GM23338 (cell line): ENCODE measurements at regions not wholly inside any gene's neighbourhood (a gene's known extent, or its start where the extent isn't known, plus 50 kb on each side); places are given as distances from the start of the nearest gene placed in this dataset.

Source experiments
- ATAC-seq: fragments of 200-7000 bp; cut with Tn5 transposase; 3 replicates; pipeline ENCODE4 v1.9.1; 2020
- DNase-seq: peaks from one replicate; pipeline ENCODE4 v3.0.0-alpha.2; 2015; ENCODE audit warnings: low spot score
- H2AFZ ChIP-seq: fragments of 200-600 bp; sonication (generic); 2 replicates; pipeline ENCODE4 v1.8.0; 2016; ENCODE audit warnings: antibody characterized with exemption, mild to moderate bottlenecking, moderate library complexity
- H3F3A ChIP-seq: fragments of 200-600 bp; sonication (generic); replicated peaks from 2 replicates; pipeline ENCODE4 v1.8.0; 2017; ENCODE audit warnings: antibody characterized with exemption, mixed run types, low read depth
- H3K27ac ChIP-seq: fragments of 200-600 bp; sonication (generic); 2 replicates; pipeline ENCODE4 v1.6.1; 2016; ENCODE audit warnings: low read depth
- H3K27me3 ChIP-seq: fragments of 200-600 bp; sonication (generic); 2 replicates; pipeline ENCODE4 v1.8.0; 2016; ENCODE audit warnings: mild to moderate bottlenecking, mixed run types, moderate library complexity; ENCODE audit not compliant: insufficient read depth
- H3K36me3 ChIP-seq: fragments of 200-600 bp; sonication (generic); 2 replicates; pipeline ENCODE4 v1.8.0; 2016; ENCODE audit warnings: mild to moderate bottlenecking; ENCODE audit not compliant: insufficient read depth
- H3K4me1 ChIP-seq: fragments of 200-600 bp; sonication (generic); 2 replicates; pipeline ENCODE4 v1.8.0; 2016; ENCODE audit warnings: mild to moderate bottlenecking, moderate library complexity; ENCODE audit not compliant: insufficient read depth
- H3K4me2 ChIP-seq: fragments of 200-600 bp; sonication (generic); 2 replicates; pipeline ENCODE4 v1.7.1; 2017; ENCODE audit warnings: mixed run types
- H3K4me3 ChIP-seq: fragments of 200-600 bp; sonication (generic); 2 replicates; pipeline ENCODE4 v1.6.1; 2016; ENCODE audit warnings: mixed run types
- H3K79me2 ChIP-seq: fragments of 200-600 bp; sonication (generic); replicated peaks from 2 replicates; pipeline ENCODE4 v1.8.0; 2017; ENCODE audit warnings: mild to moderate bottlenecking; ENCODE audit not compliant: insufficient read depth
- H3K9me2 ChIP-seq: fragments of 200-600 bp; sonication (generic); 2 replicates; pipeline ENCODE4 v1.8.0; 2017; ENCODE audit not compliant: insufficient read depth
- H4K20me1 ChIP-seq: fragments of 200-600 bp; sonication (generic); replicated peaks from 2 replicates; pipeline ENCODE4 v1.8.0; 2017; ENCODE audit warnings: mild to moderate bottlenecking; ENCODE audit not compliant: insufficient read depth
- H3K27ac Mint-ChIP-seq: 2 replicates; pipeline ENCODE4 v1.8.0; 2020; ENCODE audit warnings: inconsistent platforms, mild to moderate bottlenecking, moderate library complexity, mixed read lengths
- H3K27me3 Mint-ChIP-seq: 3 replicates; pipeline ENCODE4 v1.8.0; 2022; ENCODE audit warnings: low read depth, mild to moderate bottlenecking, moderate library complexity, mixed read lengths, inconsistent platforms; ENCODE audit not compliant: insufficient read depth, poor library complexity
- H3K36me3 Mint-ChIP-seq: 3 replicates; pipeline ENCODE4 v1.8.0; 2021; ENCODE audit warnings: low read depth, mild to moderate bottlenecking, inconsistent platforms, moderate library complexity, mixed read lengths
- H3K4me1 Mint-ChIP-seq: 3 replicates; pipeline ENCODE4 v1.8.0; 2020; ENCODE audit warnings: mild to moderate bottlenecking, inconsistent platforms, mixed read lengths
- H3K4me3 Mint-ChIP-seq: 3 replicates; pipeline ENCODE4 v1.8.0; 2021; ENCODE audit warnings: moderate library complexity, mild to moderate bottlenecking, inconsistent platforms, mixed read lengths
- H3K9me3 Mint-ChIP-seq: 3 replicates; pipeline ENCODE4 v1.8.0; 2020; ENCODE audit warnings: moderate library complexity, mild to moderate bottlenecking, inconsistent platforms, mixed read lengths
- CREB1 ChIP-seq: fragments of 250-450 bp; sonication (Bioruptor Pico); IDR thresholded peaks from 2 replicates; pipeline ENCODE4 v1.5.0; 2020; ENCODE audit warnings: low read depth, mild to moderate bottlenecking, moderate library complexity
- CTCF ChIP-seq, 2 experiments: fragments of 200-600 bp in 1 of 2; sonication (generic) in 1 of 2; conservative IDR thresholded peaks; 2 replicates each; pipeline versions ENCODE4 v1.5.1 to v1.6.1; 2016 to 2017; ENCODE audit warnings: antibody characterized with exemption in 2 of 2, low read depth in 2 of 2, mild to moderate bottlenecking in 2 of 2, moderate library complexity in 1 of 2
- ETS1 ChIP-seq: IDR thresholded peaks from 2 replicates; pipeline ENCODE4 v1.6.1; 2016; ENCODE audit warnings: antibody characterized with exemption
- EZH2 ChIP-seq: fragments of 200-600 bp; sonication (generic); IDR thresholded peaks from one replicate; pipeline ENCODE4 v1.8.0; 2017; ENCODE audit warnings: antibody characterized with exemption, mild to moderate bottlenecking, low read depth; ENCODE audit not compliant: unreplicated experiment
- EZH2phosphoT487 ChIP-seq: fragments of 200-600 bp; sonication (generic); IDR thresholded peaks from one replicate; pipeline ENCODE4 v1.8.1; 2018; ENCODE audit warnings: antibody characterized with exemption; ENCODE audit not compliant: unreplicated experiment
- JUNB ChIP-seq: IDR thresholded peaks from one replicate; pipeline ENCODE4 v1.6.1; 2016; ENCODE audit warnings: antibody characterized with exemption; ENCODE audit not compliant: unreplicated experiment
- NANOG ChIP-seq: IDR thresholded peaks from 2 replicates; pipeline ENCODE4 v1.6.1; 2016; ENCODE audit warnings: antibody characterized with exemption, borderline replicate concordance
- POLR2AphosphoS5 ChIP-seq: IDR thresholded peaks from 2 replicates; pipeline ENCODE4 v1.6.1; 2016; ENCODE audit warnings: antibody characterized with exemption, low read depth
- REST ChIP-seq: IDR thresholded peaks from one replicate; pipeline ENCODE4 v1.6.1; 2018; ENCODE audit warnings: antibody characterized with exemption; ENCODE audit not compliant: unreplicated experiment
- STAT1 ChIP-seq: IDR thresholded peaks from one replicate; pipeline ENCODE4 v1.6.1; 2016; ENCODE audit warnings: antibody characterized with exemption; ENCODE audit not compliant: unreplicated experiment
- ZNF114 ChIP-seq: fragments of 250-450 bp; sonication (Bioruptor Pico); IDR thresholded peaks from 2 replicates; pipeline ENCODE4 v1.5.0; 2020; ENCODE audit warnings: mild to moderate bottlenecking, moderate library complexity
- ZNF331 ChIP-seq: fragments of 250-450 bp; sonication (Bioruptor Pico); IDR thresholded peaks from 2 replicates; pipeline ENCODE4 v1.5.0; 2020; ENCODE audit warnings: low read depth, mild to moderate bottlenecking, moderate library complexity
- ZNF462 ChIP-seq: fragments of 250-450 bp; sonication (Bioruptor Pico); IDR thresholded peaks from 2 replicates; pipeline ENCODE4 v1.5.0; 2020; ENCODE audit warnings: mild to moderate bottlenecking, moderate library complexity

DNA sequence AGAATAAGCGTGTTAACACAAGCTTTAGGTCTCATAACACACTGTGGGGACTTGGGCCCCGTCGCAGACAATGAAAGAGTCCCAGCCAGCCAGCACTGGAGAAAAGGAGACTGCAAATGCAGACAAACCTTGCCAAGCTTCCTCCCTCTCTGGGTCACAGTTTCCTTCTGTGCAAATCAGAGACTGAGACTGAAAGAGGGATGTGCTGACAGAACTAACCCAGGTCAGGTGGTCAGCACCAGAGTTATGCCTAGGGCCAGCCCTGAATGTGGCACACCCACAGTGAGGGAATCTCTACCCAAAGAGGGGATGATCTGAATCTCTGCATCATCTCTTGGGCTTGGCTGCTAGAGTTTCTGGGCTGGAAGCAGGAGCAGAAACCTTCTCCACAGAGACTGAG is 282.3 kb upstream of the CCL2 start:
- H3K27ac ChIP-seq = no peak overlapping the region
- no peak overlapping the region for H3K4me2 ChIP-seq
- no peak overlapping the region for H2AFZ ChIP-seq
- H3K9me3 Mint-ChIP-seq = no peaks in the 10 kb centered on the region
- H3K4me3 ChIP-seq = no peak overlapping the region
- no peaks in the 10 kb centered on the region for H3K79me2 ChIP-seq
- no peak for TF ChIP-seq ZNF331 (CRISPR knock-in tag)
- TF ChIP-seq REST = no peak
- TF ChIP-seq ETS1 = no peak
- TF ChIP-seq ZNF114 (CRISPR knock-in tag) = no peak
- no peak for TF ChIP-seq CTCF (conservative IDR thresholded peaks at IDR 0.05; ENCODE audit: low read depth in 2 of 2)
- no peak for TF ChIP-seq JUNB
- no peak for TF ChIP-seq CREB1
- no peak for TF ChIP-seq EZH2
- TF ChIP-seq POLR2AphosphoS5 = no peak
- TF ChIP-seq ZNF462 (CRISPR knock-in tag) = no peak
- no peak for TF ChIP-seq EZH2phosphoT487
- TF ChIP-seq STAT1 = no peak
- no peak for TF ChIP-seq NANOG
- H3K4me3 Mint-ChIP-seq = no peak overlapping the region
- DNase-seq (no peak), ATAC-seq (no peak)
- H3K4me1 Mint-ChIP-seq = peaks cover 33% of the 10 kb centered on the region
- peaks cover 12% of the 10 kb centered on the region; the same call in 1 of the 2 replicates for H3K9me2 ChIP-seq
- H3F3A ChIP-seq = no peaks in the 10 kb centered on the region
- peaks cover 4% of the 10 kb centered on the region for H3K27me3 Mint-ChIP-seq
- H3K27me3 ChIP-seq = no peaks in the 10 kb centered on the region
- peaks cover 11% of the 10 kb centered on the region for H3K4me1 ChIP-seq
- no peaks in the 10 kb centered on the region for H3K36me3 Mint-ChIP-seq
- H3K36me3 ChIP-seq = no peaks in the 10 kb centered on the region
- no peak overlapping the region for H3K27ac Mint-ChIP-seq
- no peaks in the 10 kb centered on the region for H4K20me1 ChIP-seq
